HG03520 (cell line): ENCODE measurements at regions not wholly inside any gene's neighbourhood (a gene's known extent, or its start where the extent isn't known, plus 50 kb on each side); places are given as distances from the start of the nearest gene placed in this dataset.

Experiments used
- ATAC-seq: cut with Tn5 transposase; IDR thresholded peaks from one replicate; pipeline ENCODE4 v1.9.1; 2021; ENCODE audit warnings: mild to moderate bottlenecking, moderate library complexity; ENCODE audit not compliant: unreplicated experiment

- no peak for ATAC-seq
Observed at GRCh38 chr1:96962751-96963211, 241.2 kb downstream of the PTBP2 start.

GRCh38 chr1:96964761-96965160, 243.2 kb downstream of the PTBP2 start:
- no peak for ATAC-seq

DNA sequence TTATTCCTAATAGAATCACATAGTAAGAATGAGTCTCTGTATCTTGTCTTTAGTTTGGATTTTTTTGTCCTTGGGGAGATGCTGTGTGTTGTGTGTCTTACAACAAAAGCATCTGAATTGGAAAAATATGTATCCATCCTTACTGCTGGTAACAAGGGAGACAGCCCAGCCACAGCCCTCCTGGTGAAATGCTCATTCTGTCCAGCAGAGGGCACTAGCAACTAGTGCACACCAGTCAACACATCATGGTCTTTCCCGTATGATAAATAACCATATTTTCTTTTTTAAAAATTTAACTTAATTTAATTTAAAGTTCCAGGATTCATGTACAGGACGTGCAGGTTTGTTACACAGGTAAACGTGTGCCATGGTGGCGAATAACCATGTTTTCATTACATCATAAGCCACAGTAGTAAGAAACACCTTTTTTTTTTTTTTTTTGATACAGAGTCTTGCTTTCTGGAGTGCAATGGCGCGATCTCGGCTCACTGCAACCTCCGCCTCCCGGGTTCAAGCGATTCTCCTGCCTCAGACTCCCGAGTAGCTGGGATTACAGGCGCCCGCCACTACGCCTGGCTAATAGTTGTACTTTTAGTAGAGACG, 245.1 kb downstream of the PTBP2 start:
- ATAC-seq, result peak; percentile 92

GRCh38 chr1:96967311-96967710, 245.7 kb downstream of the PTBP2 start:
- no peak for ATAC-seq

DNA sequence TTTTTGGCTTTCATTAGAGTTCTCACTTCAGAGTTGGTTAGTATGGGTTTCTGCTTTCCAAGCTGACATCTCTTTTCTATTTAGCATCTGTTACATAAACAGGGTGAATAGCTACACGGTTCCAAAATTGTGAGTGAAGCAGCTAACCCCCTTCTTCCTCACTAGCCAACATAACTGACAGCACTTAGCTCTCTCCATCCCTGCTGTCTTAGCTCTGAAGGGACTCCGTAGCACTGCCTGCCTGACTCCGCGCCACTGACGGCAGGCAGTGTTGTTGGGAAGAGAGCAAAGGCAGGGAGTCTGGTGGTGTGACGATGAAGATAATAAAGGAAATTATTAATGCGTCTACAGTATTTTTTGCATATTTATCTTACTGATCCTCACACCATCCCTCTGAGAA, 247.0 kb downstream of the PTBP2 start:
- no peak for ATAC-seq

DNA sequence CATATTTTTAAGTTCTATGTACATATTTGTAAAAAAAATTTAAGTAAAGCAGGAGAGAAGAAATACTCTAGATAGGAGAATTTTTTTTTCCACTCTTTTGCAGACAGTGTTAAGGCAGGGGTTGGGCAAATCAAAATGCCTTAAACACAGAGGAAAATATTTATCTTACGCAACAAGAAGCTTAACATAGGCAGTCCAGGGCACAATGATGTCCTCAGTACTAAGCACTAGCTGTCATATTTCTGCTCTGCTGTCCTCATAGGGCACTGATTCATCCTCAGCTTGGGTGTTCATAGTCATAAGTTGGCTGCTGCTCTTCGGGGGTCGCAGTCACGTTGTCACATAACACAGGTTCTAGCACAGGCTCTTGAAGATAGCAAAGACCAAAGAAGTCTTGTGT, 247.4 kb downstream of the PTBP2 start:
- ATAC-seq, result no peak

- no peak for ATAC-seq
Observed at GRCh38 chr1:96969656-96970163, 248.1 kb downstream of the PTBP2 start.

GRCh38 chr1:96971439-96971838, 249.9 kb downstream of the PTBP2 start:
- ATAC-seq, result no peak

GRCh38 chr1:96971849-96972602, 250.4 kb downstream of the PTBP2 start:
- no peak for ATAC-seq

DNA sequence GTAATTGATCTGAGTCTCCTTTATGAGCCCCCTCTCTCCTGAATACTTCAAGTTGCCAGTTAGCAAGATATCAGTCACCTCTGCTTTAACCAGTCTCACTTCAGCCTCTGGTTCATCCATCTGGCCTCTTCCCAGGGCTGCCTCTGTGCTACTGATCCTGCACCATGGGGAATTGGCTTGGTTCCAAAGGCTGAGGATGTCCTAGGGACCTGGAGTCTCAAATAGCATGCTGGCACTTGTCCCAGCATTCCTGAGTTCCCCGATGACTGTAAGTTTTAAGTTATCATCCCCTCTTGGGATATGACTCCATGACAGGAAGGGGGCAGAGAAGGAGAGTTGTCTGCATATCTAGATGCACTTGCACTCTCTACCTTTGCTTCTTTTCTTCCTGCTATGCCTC, 252.0 kb downstream of the PTBP2 start:
- ATAC-seq, result no peak

DNA sequence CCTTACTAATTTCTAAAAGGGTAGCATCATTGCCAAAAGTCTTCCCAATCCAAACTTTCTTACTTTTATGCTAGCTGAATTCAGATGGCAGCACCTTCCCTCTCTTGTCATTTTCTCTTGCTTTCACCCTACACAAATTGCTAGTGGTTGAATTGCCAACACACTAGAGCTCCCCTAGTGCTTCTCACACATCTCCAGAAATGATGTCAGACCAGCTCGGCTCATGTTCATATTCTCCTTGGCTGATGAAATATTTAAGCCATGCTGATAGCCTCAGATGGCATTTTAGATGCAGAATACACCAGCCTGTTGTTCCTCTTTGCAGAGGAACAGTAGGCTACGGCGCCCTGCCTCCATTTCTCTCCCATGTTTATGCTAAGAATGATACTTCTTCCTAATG, 256.9 kb downstream of the PTBP2 start:
- ATAC-seq, result no peak

GRCh38 chr1:96978901-96979300, 257.3 kb downstream of the PTBP2 start:
- ATAC-seq, result no peak

- no peak for ATAC-seq
Observed at GRCh38 chr1:96979304-96980268, 258.0 kb downstream of the PTBP2 start.

- ATAC-seq, result no peak
Observed at GRCh38 chr1:96980448-96980847, 258.9 kb downstream of the PTBP2 start.

- ATAC-seq, result no peak
Observed at GRCh38 chr1:96981181-96981580, 259.6 kb downstream of the PTBP2 start.

DNA sequence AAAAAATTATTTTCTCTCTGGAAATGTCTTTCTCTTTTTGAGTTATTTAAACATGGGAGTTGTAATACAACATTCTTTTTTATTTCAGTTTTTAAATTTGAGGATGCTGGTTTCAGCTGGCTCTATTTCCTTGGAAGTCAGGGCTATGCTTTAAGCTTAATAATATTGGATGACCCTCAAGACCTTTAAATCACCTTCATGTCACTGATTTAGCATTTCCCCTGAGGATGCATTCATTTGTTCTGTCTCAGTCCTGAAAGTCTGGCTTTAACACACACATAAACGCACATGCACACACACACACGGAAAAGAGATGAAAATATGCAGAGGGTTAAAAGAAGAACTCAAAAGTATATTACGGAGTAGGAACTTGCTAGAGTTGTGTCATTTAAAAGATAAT, 260.5 kb downstream of the PTBP2 start:
- no peak for ATAC-seq

GRCh38 chr1:96983866-96984265, 262.3 kb downstream of the PTBP2 start:
- ATAC-seq, result no peak

DNA sequence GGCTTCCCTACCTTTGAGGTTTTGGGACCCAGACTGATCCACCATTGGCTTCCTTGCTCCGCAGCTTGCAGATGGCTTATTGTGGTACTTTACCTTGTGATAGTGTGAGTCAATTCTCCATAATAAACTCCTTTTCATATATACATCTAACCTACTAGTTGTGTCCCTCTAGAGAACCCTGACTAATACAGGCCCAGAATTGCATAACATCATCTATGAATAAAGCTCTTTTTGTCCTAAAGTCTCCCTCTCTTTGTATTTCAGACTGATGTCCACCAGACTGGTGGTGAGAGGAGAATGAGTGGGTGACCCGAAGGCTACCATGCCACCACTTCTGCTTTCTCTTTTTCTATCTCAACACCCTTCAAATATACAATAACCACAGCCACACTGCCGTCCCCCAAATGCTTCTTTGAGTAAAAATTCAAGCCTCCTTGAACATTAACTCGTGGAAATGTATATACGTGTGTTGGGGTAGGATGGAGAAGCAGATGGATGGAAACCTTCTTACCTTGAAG, 265.7 kb downstream of the PTBP2 start:
- no peak for ATAC-seq

DNA sequence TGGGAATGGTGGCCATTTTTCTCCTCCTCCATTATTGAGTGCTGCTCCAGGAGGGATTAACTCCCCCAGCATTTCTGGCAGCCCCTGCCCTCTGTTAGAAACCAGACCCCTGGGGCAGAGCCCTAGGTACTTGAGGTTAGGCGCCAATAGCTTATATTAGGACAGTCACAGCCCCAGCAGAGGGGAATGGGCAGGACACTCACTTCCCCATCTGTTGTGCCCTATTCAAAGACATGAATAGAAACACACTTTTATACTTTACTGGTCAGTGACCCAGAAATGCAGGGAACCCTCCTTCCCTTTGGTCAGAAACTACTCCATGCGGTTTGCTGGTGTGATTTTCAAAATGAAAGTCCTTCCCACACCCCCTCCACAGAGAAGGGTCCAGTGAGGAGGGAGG, 267.7 kb downstream of the PTBP2 start:
- no peak for ATAC-seq

DNA sequence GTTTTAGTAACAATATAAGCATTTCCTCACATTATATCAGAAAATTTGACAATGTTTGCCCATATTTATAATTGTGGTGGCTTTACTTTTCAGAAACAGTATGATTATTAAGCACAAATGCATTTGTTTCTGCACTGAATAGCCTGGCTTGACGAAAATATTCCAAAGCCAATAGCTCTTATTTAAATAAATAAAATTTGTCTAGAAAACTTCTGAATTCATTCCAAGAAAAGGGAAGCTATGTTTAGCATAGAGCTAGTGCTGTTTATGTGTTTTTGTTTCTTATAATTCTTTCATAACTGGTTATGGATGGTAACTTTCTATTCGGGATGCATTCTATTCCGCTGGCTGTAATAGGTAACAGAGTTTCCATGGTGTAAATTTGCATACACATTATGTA, 268.6 kb downstream of the PTBP2 start:
- no peak for ATAC-seq

GRCh38 chr1:96991261-96991660, 269.7 kb downstream of the PTBP2 start:
- no peak for ATAC-seq
